Endothelial cell of umbilical vein (primary cell): ENCODE measurements at regions not wholly inside any gene's neighbourhood (a gene's known extent, or its start where the extent isn't known, plus 50 kb on each side); places are given as distances from the start of the nearest gene placed in this dataset.
"Not testable (repeated sequence)": the region's sequence is repeated elsewhere in the genome, so short reads cannot be mapped to it uniquely, and the experiment has no call there.

Source experiments
- BruUV-seq: library from RNA; stranded (reverse); fragments of 400-500 nt; replicated peaks from 2 replicates; lab custom pipeline; 2021; lab: Mats Ljungman, UMichigan
- CTCF ChIA-PET: fragments of 300-600, 350-600 bp; sonication (Branson Sonifier 250); formaldehyde crosslinking; loops from one replicate; lab custom pipeline; 2021; ENCODE audit warnings: antibody characterized with exemption, inconsistent platforms; lab: Charles Lee
- POLR2A ChIA-PET: fragments of 300-600, 350-600 bp; sonication (Branson Sonifier 250); formaldehyde crosslinking; loops from one replicate; lab custom pipeline; 2021; ENCODE audit warnings: antibody characterized with exemption, inconsistent platforms; lab: Charles Lee
- DNase-seq: peaks from one replicate; pipeline ENCODE4 v3.0.0-alpha.2; 2011; ENCODE audit warnings: low read depth, low spot score
- FAIRE-seq: peaks from 2 replicates; lab custom pipeline; 2011; peaks lifted over from hg19 to GRCh38; lab: Jason Lieb, UNC
- H2AFZ ChIP-seq: 2 replicates; pipeline ENCODE4 v1.6.0; 2012; ENCODE audit warnings: low read depth, low read length, control low read depth, inconsistent platforms
- H3K27ac ChIP-seq: 2 replicates; pipeline ENCODE4 v1.5.1; 2011; ENCODE audit warnings: low read depth, mild to moderate bottlenecking, control low read depth, low read length, moderate library complexity; ENCODE audit not compliant: insufficient read depth
- H3K27me3 ChIP-seq, 2 experiments: 2 replicates each; pipeline versions ENCODE4 v1.6.0 to v1.6.1; 2011; ENCODE audit warnings: low read length in 2 of 2, mixed read lengths in 1 of 2; ENCODE audit not compliant: control insufficient read depth in 2 of 2, insufficient read depth in 2 of 2
- H3K36me3 ChIP-seq, 2 experiments: 2 replicates in 1 of 2; 3 replicates in 1 of 2; pipeline ENCODE4 v1.5.1; 2011; ENCODE audit warnings: low read length in 2 of 2, mild to moderate bottlenecking in 1 of 2, moderate library complexity in 1 of 2; ENCODE audit not compliant: control insufficient read depth in 2 of 2, insufficient read depth in 2 of 2; ENCODE audit errors: extremely low read depth in 1 of 2
- H3K4me1 ChIP-seq: 3 replicates; pipeline ENCODE4 v1.5.1; 2011; ENCODE audit warnings: mild to moderate bottlenecking, low read length; ENCODE audit not compliant: control insufficient read depth, insufficient read depth; ENCODE audit errors: extremely low read depth
- H3K4me2 ChIP-seq: 2 replicates; pipeline ENCODE4 v1.6.1; 2011; ENCODE audit warnings: low read length, control low read depth, mixed read lengths; ENCODE audit not compliant: insufficient read depth
- H3K4me3 ChIP-seq, 3 experiments: fragments of 200-600 bp in 1 of 3; sonication (generic), shearing (Covaris generic) in 1 of 3; replicated peaks in 1 of 3; 2 replicates each; pipeline ENCODE4 v1.5.1; 2011 to 2016; ENCODE audit warnings: control low read depth in 3 of 3, low read length in 3 of 3, mild to moderate bottlenecking in 2 of 3, inconsistent platforms in 1 of 3, low read depth in 1 of 3, moderate library complexity in 1 of 3; ENCODE audit not compliant: insufficient read depth in 1 of 3
- H3K79me2 ChIP-seq: 2 replicates; pipeline ENCODE4 v1.6.0; 2012; ENCODE audit warnings: low read length, inconsistent platforms; ENCODE audit not compliant: control insufficient read depth, insufficient read depth
- H3K9ac ChIP-seq: replicated peaks from 2 replicates; pipeline ENCODE3; 2011; ENCODE audit warnings: low read length, control low read depth; ENCODE audit not compliant: insufficient read depth; ENCODE audit errors: extremely low read depth
- H3K9me1 ChIP-seq: replicated peaks from 3 replicates; pipeline ENCODE4 v1.6.0; 2011; ENCODE audit warnings: mild to moderate bottlenecking, low read length; ENCODE audit not compliant: control insufficient read depth, insufficient read depth; ENCODE audit errors: extremely low read depth
- H3K9me3 ChIP-seq: replicated peaks from 2 replicates; pipeline ENCODE4 v1.5.1; 2012; ENCODE audit warnings: low read length, inconsistent platforms; ENCODE audit not compliant: control insufficient read depth, insufficient read depth
- H4K20me1 ChIP-seq: replicated peaks from 2 replicates; pipeline ENCODE3; 2011; ENCODE audit warnings: mild to moderate bottlenecking, low read length; ENCODE audit not compliant: control insufficient read depth, insufficient read depth; ENCODE audit errors: extremely low read depth
- dilution Hi-C: fragments of 300-500 bp; cut with MboI; formaldehyde crosslinking; loops from one replicate; pipeline ENCODE4 v1.15.0; 2019; ENCODE audit warnings: low sequenced_read_pairs; ENCODE audit not compliant: extremely low pct_ligation_motif_present
- intact Hi-C: fragments of 100-400 bp; cut with micrococcal nuclease; formaldehyde crosslinking; loops from one replicate; pipeline ENCODE4 v1.10.0; 2022

- H3K4me2 ChIP-seq, H3K9me3 ChIP-seq, dilution Hi-C loops, CTCF ChIA-PET, H3K9me1 ChIP-seq, FAIRE-seq, H3K4me1 ChIP-seq, H3K79me2 ChIP-seq, H3K27ac ChIP-seq, BruUV-seq, H3K27me3 ChIP-seq, POLR2A ChIA-PET, H3K36me3 ChIP-seq, H2AFZ ChIP-seq, H3K4me3 ChIP-seq, H3K9ac ChIP-seq, H4K20me1 ChIP-seq, intact Hi-C loops, DNase-seq: not testable (repeated sequence)
Observed at GRCh38 chr21:10369289-10369688, 152.1 kb upstream of the TPTE start.

GRCh38 chr21:10377758-10378157, 143.6 kb upstream of the TPTE start:
- H4K20me1 ChIP-seq, CTCF ChIA-PET, H3K9ac ChIP-seq, H3K36me3 ChIP-seq, H3K27ac ChIP-seq, H3K27me3 ChIP-seq, dilution Hi-C loops, POLR2A ChIA-PET, H2AFZ ChIP-seq, H3K9me3 ChIP-seq, H3K4me1 ChIP-seq, H3K79me2 ChIP-seq, H3K9me1 ChIP-seq, intact Hi-C loops, DNase-seq, FAIRE-seq, BruUV-seq, H3K4me3 ChIP-seq, H3K4me2 ChIP-seq: not testable (repeated sequence)

DNA sequence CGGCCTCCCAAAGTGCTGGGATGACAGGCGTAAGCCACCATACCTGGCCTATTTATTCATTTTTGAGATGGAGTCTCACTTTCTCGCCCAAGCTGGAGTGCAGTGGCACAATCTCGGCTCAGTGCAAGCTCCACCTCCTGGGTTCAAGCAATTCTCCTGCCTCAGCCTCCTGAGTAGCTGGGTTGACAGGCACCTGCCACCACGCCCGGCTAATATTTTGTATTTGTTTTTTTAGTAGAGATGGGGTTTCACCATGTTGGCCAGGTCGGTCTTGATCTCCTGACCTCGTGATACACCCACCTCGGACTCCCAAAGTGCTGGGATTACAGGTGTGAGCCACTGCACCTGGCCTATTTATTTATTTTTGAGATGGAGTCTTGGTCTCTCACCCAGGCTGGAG, 141.6 kb upstream of the TPTE start:
- peaks cover 12% of the 10 kb centered on the region for H3K9me3 ChIP-seq
- H3K9me1 ChIP-seq, H3K9ac ChIP-seq, H3K4me3 ChIP-seq, intact Hi-C loops, POLR2A ChIA-PET, CTCF ChIA-PET, H3K4me2 ChIP-seq, FAIRE-seq, H3K79me2 ChIP-seq, H3K27me3 ChIP-seq, BruUV-seq, H3K27ac ChIP-seq, H4K20me1 ChIP-seq, H3K36me3 ChIP-seq, H3K4me1 ChIP-seq, dilution Hi-C loops, H2AFZ ChIP-seq, DNase-seq: not testable (repeated sequence)

GRCh38 chr21:10381687-10382060, 139.7 kb upstream of the TPTE start:
- H2AFZ ChIP-seq, BruUV-seq, DNase-seq, H3K4me1 ChIP-seq, H3K79me2 ChIP-seq, dilution Hi-C loops, POLR2A ChIA-PET, FAIRE-seq, H3K27ac ChIP-seq, H3K4me3 ChIP-seq, H3K36me3 ChIP-seq, H4K20me1 ChIP-seq, H3K27me3 ChIP-seq, intact Hi-C loops, H3K9ac ChIP-seq, H3K4me2 ChIP-seq, CTCF ChIA-PET, H3K9me1 ChIP-seq: not testable (repeated sequence)
- peaks cover 20% of the 10 kb centered on the region for H3K9me3 ChIP-seq
